Panc1 (cell line): ENCODE measurements at regions not wholly inside any gene's neighbourhood (a gene's known extent, or its start where the extent isn't known, plus 50 kb on each side); places are given as distances from the start of the nearest gene placed in this dataset.

Experiments used
- POLR2AphosphoS5 ChIP-seq: IDR thresholded peaks from 2 replicates; pipeline ENCODE4 v1.6.1; 2012; ENCODE audit warnings: mild to moderate bottlenecking, low read depth, low read length, moderate library complexity
- REST ChIP-seq, 2 experiments: IDR thresholded peaks; 2 replicates each; pipeline ENCODE4 v1.6.1; 2011 to 2012; ENCODE audit warnings: low read depth in 2 of 2, control low read depth in 1 of 2, low read length in 1 of 2, mild to moderate bottlenecking in 1 of 2, moderate library complexity in 1 of 2; ENCODE audit not compliant: insufficient read depth in 1 of 2
- SIN3A ChIP-seq: IDR thresholded peaks from 2 replicates; pipeline ENCODE4 v1.6.1; 2012; ENCODE audit warnings: low read depth, mild to moderate bottlenecking, low read length, moderate library complexity, borderline replicate concordance; ENCODE audit not compliant: insufficient read depth
- TCF7L2 ChIP-seq: IDR thresholded peaks from 2 replicates; pipeline ENCODE4 v1.6.1; 2011; ENCODE audit warnings: mild to moderate bottlenecking, low read depth, low read length, inconsistent platforms
- TF ChIP-seq, protein P1 (sequence below): fragments of 450-650 bp; IDR thresholded peaks from 2 replicates; pipeline ENCODE4 v1.5.1; 2017; ENCODE audit warnings: mild to moderate bottlenecking

- TF ChIP-seq, protein P1, sequence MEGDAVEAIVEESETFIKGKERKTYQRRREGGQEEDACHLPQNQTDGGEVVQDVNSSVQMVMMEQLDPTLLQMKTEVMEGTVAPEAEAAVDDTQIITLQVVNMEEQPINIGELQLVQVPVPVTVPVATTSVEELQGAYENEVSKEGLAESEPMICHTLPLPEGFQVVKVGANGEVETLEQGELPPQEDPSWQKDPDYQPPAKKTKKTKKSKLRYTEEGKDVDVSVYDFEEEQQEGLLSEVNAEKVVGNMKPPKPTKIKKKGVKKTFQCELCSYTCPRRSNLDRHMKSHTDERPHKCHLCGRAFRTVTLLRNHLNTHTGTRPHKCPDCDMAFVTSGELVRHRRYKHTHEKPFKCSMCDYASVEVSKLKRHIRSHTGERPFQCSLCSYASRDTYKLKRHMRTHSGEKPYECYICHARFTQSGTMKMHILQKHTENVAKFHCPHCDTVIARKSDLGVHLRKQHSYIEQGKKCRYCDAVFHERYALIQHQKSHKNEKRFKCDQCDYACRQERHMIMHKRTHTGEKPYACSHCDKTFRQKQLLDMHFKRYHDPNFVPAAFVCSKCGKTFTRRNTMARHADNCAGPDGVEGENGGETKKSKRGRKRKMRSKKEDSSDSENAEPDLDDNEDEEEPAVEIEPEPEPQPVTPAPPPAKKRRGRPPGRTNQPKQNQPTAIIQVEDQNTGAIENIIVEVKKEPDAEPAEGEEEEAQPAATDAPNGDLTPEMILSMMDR = no peak
- TF ChIP-seq REST (IDR thresholded peaks at IDR 0.05; ENCODE audit: insufficient read depth in 1 of 2, low read depth in 2 of 2, low read length in 1 of 2) (no peak), POLR2AphosphoS5 (no peak), SIN3A (no peak), TCF7L2 (no peak)
These were observed 179.9 kb downstream of the FASLG start for GRCh38 chr1:172838680-172839313.
